HG03439 (cell line): ENCODE measurements at regions not wholly inside any gene's neighbourhood (a gene's known extent, or its start where the extent isn't known, plus 50 kb on each side); places are given as distances from the start of the nearest gene placed in this dataset.
"Not testable (repeated sequence)": the region's sequence is repeated elsewhere in the genome, so short reads cannot be mapped to it uniquely, and the experiment has no call there.

Source experiments
- ATAC-seq: cut with Tn5 transposase; IDR thresholded peaks from one replicate; pipeline ENCODE4 v1.9.1; 2021; ENCODE audit warnings: mild to moderate bottlenecking, moderate library complexity; ENCODE audit not compliant: unreplicated experiment

GRCh38 chr1:232146514-232146913 lies 483.4 kb downstream of the SIPA1L2 start:
- ATAC-seq, result no peak

DNA sequence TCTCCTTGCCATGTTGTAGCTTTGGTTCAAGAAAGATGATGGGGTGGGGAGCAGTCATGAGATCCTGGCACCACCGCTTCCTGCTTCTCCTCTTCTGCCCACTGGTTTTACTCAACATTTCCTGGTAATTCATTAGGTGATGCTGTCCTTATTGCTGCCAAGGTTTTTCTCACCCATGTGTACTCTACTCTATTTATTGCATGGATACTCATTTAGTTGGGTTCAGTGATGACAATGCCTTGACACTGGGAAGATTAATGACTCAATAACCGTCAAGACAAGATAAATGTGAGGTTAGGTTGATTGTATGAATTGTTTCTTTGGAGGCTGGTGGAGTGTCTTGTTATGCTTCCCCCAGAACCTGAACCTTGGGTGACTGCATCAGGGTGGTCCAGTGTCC lies 484.2 kb downstream of the SIPA1L2 start:
- ATAC-seq, result no peak

DNA sequence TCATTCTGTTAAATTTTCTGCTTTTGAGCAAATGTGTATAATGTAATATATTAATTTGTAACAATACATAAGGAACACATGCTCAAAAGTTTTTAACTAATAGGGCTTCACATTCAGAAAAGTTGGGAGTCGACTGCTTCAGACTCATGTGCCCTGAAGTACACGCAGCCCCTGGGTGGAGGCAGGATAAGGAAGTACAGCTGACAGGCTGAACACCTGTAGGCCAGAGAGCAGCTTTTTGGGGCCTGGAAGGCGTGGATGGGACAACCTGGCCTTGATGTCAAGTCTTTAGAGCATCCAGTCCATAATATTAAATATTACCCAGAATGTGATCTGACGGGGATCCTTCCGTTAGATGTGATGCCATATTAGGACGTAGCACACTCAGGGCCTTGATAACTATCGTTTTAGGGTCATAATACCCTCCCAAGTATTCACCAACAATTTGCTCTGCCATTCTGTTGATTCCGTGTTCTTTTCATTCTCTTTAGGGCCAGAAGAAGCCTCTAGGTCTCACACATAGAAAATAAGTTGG lies 485.2 kb downstream of the SIPA1L2 start:
- ATAC-seq, result no peak

DNA sequence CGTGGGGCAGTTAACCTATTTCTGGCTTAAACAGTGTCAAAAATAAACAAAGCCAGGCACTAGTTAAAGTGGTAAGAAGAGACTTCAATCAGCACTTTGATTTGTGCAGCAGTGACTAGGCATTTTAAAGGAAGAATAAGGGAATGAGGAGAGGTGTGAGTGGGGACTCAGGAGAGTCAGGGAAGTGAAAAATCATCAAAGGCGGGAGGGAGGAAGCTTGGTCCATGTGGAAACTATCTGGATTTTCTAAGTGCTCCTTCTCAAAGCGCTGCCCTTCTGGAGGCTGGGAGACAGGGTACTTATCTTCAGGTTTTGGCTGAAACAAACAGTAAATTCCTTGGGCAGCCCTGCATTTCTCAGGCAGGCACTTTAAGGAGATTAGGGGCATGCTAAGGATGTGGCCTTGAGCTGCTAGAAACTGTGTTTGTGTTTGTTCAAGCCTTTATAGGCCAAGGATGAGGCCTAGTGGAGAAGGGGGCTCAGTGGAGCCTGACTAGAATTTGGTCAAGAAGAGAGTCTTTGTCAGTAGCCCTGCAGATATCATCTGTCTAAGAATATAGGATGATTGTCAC lies 486.5 kb downstream of the SIPA1L2 start:
- ATAC-seq, result no peak

GRCh38 chr1:232142403-232143314 lies 487.3 kb downstream of the SIPA1L2 start:
- ATAC-seq, result no peak

GRCh38 chr1:232141167-232141448 lies 488.8 kb downstream of the SIPA1L2 start:
- not testable (repeated sequence) for ATAC-seq

DNA sequence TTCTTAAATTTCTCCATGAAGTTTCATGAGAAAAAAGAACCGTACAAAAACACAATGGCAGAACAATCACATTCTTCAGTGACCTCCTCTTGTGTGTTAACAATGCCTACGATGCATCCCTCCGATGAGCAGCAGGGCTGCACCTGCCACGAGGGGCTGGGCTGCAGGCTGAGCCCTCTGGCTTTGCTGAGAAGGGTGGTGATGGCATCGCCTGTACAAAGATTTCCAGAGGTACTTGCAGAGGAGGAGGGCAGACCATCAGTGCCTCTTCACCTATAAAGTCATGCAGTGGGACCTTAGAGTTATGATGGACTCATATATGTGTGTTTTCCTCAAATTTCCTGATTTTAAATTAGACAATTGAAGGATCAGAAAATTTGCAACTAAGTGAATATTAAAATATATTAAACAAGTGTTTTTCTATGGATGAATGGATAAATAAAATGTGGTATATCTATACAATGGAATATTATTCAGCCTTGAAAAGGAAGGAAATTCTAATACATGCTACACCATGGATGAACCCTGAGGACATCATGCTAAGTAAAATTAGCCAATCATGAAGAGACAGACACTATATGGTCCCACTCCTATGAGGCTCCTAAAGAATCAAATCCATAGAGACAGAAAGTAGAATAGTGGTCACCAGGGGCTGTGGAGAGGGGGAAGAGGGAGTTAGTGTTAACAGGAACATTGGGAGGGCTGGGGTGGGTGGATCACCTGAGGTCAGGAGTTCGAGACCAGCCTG lies 489.3 kb downstream of the SIPA1L2 start:
- ATAC-seq, result no peak

- ATAC-seq, result no peak
These were observed 490.5 kb downstream of the SIPA1L2 start for GRCh38 chr1:232139444-232139843.

- ATAC-seq, result no peak
These were observed 491.9 kb downstream of the SIPA1L2 start for GRCh38 chr1:232138044-232138443.

DNA sequence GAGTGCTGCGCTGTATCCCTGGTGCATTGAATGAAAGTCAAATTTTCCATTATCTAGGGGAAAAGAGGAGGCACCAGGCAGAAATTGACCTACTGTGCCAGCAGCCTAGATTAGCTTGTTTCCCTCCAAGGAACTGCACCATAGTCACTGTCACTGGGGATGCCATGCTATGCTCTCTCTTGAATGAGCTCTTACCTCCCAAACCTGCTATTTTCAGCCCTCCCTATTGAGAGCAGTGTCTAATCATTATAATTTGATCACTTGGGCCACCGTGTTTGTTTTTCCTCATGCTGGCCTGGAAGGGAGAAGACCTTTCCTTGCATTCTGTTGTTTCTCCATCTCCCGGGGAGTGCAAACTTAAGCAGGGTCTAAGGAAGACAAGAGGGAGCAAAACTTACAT lies 492.9 kb downstream of the SIPA1L2 start:
- no peak for ATAC-seq

DNA sequence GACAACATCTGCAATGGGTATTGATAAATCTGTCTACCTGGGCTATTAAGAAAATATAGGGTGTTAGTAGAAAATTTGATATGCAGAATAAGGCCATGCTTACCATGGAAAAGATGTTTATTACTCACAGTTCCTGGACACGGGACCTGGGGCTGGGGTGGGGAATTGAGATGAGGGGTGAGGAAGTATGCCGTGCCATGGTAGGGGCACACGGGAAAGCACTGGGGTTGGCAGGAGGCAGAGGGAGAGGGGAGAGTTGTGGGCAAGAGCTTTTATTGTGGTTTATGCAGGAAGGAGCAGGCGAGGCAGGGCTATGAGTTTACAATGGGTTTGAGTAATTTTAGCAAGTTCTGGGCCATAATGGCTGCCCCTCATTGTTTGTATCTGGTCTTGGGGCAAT lies 493.8 kb downstream of the SIPA1L2 start:
- no peak for ATAC-seq

- ATAC-seq, result no peak
These were observed 495.6 kb downstream of the SIPA1L2 start for GRCh38 chr1:232134365-232134764.

DNA sequence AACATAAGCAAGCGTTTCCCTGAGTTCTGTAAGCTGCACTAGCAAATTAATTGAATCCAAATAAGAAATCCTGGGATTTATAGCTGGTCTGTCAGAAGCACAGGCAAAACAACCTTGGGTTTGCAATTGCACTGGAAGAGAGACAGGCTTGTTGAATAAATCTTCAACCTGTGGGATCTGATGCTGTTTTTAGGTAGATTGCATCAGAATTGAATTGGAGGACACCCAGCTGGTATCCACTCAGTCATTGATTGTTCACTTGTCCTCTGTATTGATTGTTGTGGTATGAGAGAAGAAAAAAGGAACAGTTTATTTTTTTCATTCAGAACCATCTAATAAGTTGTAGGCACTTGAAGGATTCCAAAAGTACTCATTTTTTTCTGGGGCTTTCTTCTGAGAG lies 497.4 kb downstream of the SIPA1L2 start:
- ATAC-seq, result no peak

DNA sequence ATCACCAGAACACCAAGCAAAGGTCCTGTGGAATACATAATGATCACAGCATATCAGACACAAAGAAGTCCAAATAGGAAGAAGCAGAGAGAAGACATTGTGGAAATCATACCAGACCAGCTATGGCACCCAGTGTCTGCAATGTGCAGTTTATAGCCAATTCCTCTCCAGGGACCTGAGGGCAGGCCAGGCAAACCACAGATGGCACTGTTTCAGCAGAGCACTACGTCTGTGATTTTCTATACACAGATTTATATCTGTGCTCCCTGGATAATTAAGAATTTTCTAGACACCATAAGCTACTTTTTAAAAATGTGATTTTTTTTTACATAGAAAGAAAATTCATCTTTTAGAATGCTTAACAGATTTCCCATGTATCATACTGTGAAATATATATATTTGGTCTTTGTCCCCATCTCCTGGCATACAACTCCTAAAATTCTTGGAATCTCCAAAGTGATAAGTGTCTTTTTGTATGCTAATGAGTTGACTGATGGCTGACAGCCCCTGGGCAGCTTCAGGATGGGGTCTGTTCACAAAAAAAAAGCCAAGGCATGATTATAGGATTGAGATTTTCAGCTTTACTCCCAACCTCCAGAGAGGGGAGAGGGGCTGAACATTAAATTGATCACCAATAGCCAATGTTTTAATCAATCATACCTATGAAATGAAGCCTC lies 498.1 kb downstream of the SIPA1L2 start:
- ATAC-seq, result no peak

GRCh38 chr1:232130815-232131480 lies 499.0 kb downstream of the SIPA1L2 start:
- no peak for ATAC-seq

- ATAC-seq, result no peak
These were observed 500.6 kb downstream of the DISC1 start for GRCh38 chr1:232127190-232127589.

DNA sequence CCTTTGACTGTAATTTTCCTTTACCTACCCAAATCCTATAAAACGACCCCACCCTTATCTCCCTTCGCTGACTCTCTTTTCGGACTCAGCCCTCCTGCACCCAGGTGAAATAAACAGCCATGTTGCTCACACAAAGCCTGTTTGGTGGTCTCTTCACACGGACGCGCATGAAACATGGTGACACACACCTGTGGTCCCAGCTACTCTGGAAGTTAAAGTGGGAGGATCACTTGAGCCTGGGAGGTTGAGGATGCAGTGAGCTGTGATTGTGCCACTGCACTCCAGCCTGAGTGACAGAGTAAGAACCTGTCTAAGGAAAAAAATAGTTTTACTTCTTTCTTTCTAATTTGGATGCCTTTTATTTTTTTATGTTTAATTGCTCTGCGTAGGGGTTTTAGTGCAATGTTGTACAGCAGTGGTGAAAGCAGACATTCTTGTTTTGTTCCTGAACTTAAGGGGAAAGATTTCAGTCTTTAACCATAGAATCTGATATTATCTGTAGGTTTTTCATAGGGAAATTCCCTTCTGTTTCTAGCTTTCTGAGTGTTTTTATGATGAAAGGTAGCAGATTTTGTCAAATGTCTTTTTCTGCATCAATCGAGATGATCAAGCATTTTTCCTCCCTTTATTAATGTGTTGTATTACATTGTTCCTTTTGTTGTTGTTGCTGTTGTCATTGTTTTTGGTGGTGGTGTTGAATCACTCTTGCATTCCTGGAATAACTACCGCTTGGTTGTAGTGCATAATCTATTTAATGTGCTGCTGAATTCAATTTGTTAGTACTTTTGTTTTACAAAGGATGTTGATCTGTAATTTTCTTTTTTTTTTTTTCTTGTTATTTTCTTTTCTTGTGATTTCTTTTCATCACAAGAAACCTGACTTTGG lies 497.4 kb downstream of the DISC1 start:
- ATAC-seq, result no peak

- ATAC-seq, result not testable (repeated sequence)
These were observed 491.3 kb downstream of the DISC1 start for GRCh38 chr1:232117903-232118302.

- ATAC-seq, result no peak
These were observed 488.4 kb downstream of the DISC1 start for GRCh38 chr1:232114985-232115384.

GRCh38 chr1:232112076-232112475 lies 485.5 kb downstream of the DISC1 start:
- no peak for ATAC-seq
